ENCODE measurements at regions not wholly inside any gene's neighbourhood (a gene's known extent, or its start where the extent isn't known, plus 50 kb on each side); places are given as distances from the start of the nearest gene placed in this dataset.

GRCh38 chr2:196563876-196564275 is 75.6 kb upstream of the CCDC150 start:
- no peak for TF ChIP-seq POLR2A (IDR thresholded peaks at IDR 0.05; ENCODE audit: low read depth, low read length)
- peak; percentile 11 for FAIRE-seq

GRCh38 chr2:196565106-196565765 is 74.3 kb upstream of the CCDC150 start:
- no peak for TF ChIP-seq POLR2A (IDR thresholded peaks at IDR 0.05; ENCODE audit: low read depth, low read length)
- FAIRE-seq (no peak), DNase-seq (ENCODE audit: insufficient read length, low spot score) (no peak)

More at GRCh38 chr2:196563876-196564275, 75.6 kb upstream of the CCDC150 start:
- DNase-seq (ENCODE audit: insufficient read length, low spot score) = no peak

GRCh38 chr2:196565982-196566381 is 73.5 kb upstream of the CCDC150 start:
- TF ChIP-seq POLR2A (IDR thresholded peaks at IDR 0.05; ENCODE audit: low read depth, low read length) = no peak
- DNase-seq (ENCODE audit: insufficient read length, low spot score) = no peak
- FAIRE-seq = no peak

GRCh38 chr2:196566961-196567666 is 72.4 kb upstream of the CCDC150 start:
- DNase-seq (ENCODE audit: insufficient read length, low spot score) (no peak), FAIRE-seq (no peak)
- TF ChIP-seq POLR2A (IDR thresholded peaks at IDR 0.05; ENCODE audit: low read depth, low read length) = no peak

DNA sequence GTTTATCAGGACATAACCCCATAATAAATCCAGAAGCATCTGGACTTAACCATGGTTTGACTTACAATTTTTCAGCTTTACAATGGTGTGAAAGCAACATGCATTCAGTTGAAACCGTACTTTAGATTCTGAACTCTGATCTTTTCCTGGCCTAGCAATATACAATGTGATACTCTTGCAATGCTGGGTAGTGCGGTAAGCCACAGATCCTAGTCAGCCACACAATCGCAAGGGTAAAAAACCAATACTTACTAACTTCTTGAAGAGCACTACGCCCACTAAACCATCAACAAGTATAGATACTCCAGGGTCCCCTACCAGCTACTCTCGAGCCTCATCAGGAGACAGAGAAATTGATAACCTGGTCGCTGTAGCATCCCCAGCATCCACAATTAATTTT is 71.0 kb upstream of the CCDC150 start:
- no peak for TF ChIP-seq POLR2A (IDR thresholded peaks at IDR 0.05; ENCODE audit: low read depth, low read length)
- no peak for DNase-seq (ENCODE audit: insufficient read length, low spot score)
- FAIRE-seq = no peak

GRCh38 chr2:196584903-196585302 is 54.6 kb upstream of the CCDC150 start:
- no peak for FAIRE-seq
- TF ChIP-seq POLR2A (IDR thresholded peaks at IDR 0.05; ENCODE audit: low read depth, low read length) = no peak
- DNase-seq (ENCODE audit: insufficient read length, low spot score) = no peak

DNA sequence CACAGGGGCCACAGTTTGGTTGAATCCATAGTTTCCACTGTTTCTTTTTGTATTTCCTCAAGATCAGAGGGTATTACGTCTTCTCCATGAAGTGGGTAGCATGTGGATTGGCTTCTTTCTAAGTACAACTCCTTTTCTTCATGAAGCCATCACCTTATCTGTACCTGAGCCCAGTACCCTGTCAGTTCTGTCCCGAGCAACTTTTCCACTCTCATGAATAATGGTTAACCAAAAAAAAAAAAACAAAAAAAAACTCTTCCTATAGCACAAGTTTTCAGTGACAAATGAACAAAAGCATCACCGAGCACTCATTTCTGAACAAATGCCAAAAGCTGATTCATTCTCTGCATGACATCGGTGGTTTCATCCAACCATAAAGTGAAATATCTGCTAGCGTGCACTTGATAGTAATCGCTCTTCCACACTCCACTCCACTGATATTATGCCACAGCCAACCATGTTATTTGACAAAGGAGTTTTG is 53.0 kb upstream of the CCDC150 start:
- no peak for TF ChIP-seq POLR2A (IDR thresholded peaks at IDR 0.05; ENCODE audit: low read depth, low read length)
- peak; percentile 96 for FAIRE-seq

GRCh38 chr2:196587056-196587455 is 52.5 kb upstream of the CCDC150 start:
- no peak for TF ChIP-seq POLR2A (IDR thresholded peaks at IDR 0.05; ENCODE audit: low read depth, low read length)
- no peak for FAIRE-seq
- no peak for DNase-seq (ENCODE audit: insufficient read length, low spot score)

More for the DNA sequence above, 53.0 kb upstream of the CCDC150 start:
- DNase-seq (ENCODE audit: insufficient read length, low spot score) = peak; percentile 40

DNA sequence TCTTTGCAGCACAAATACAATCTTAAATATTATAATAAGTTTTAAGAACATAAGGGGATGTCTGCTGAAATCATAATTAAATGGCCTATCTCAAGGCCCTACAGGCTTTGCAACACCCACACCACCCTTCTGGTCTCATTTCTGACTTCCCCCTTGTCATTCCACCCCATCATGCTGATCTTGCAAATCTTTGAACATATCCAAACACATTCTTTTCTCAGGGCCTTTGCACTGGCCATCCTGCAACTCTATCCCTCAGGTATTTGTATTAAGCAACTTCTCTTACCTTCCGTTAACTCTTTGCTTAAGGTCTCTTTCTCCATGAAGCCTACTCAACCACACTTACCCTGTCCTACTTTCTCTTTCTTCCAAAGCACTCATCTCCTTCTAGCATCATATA is 51.8 kb upstream of the CCDC150 start:
- DNase-seq (ENCODE audit: insufficient read length, low spot score) = no peak
- FAIRE-seq = no peak
- TF ChIP-seq POLR2A (IDR thresholded peaks at IDR 0.05; ENCODE audit: low read depth, low read length) = no peak

GRCh38 chr2:196589419-196589818 is 50.1 kb upstream of the CCDC150 start:
- DNase-seq (ENCODE audit: insufficient read length, low spot score) (no peak), FAIRE-seq (no peak)
- TF ChIP-seq POLR2A (IDR thresholded peaks at IDR 0.05; ENCODE audit: low read depth, low read length) = no peak

Data from H54 (cell line).